MCF 10A (cell line): ENCODE measurements at regions not wholly inside any gene's neighbourhood (a gene's known extent, or its start where the extent isn't known, plus 50 kb on each side); places are given as distances from the start of the nearest gene placed in this dataset.

ENCODE experiments used
- BruUV-seq: library from RNA; stranded (reverse); fragments of 400-500 nt; replicated peaks from 2 replicates; lab custom pipeline; 2021; lab: Mats Ljungman, UMichigan
- CTCF ChIA-PET: fragments of 300-600 bp; sonication (Branson Sonifier 250); formaldehyde crosslinking; extraction: SDS; loops from one replicate; lab custom pipeline; 2021; ENCODE audit warnings: antibody characterized with exemption, inconsistent platforms; lab: Yijun Ruan, JAX
- POLR2A ChIA-PET: fragments of 300-600, 350-650 bp; sonication (Branson Sonifier 250); formaldehyde crosslinking; extraction: SDS; loops from one replicate; lab custom pipeline; 2020; ENCODE audit warnings: antibody characterized with exemption, inconsistent platforms; lab: Yijun Ruan, JAX
- DNase-seq: peaks from one replicate; pipeline ENCODE4 v3.0.0-alpha.2; 2018; ENCODE audit not compliant: unreplicated experiment
- H3K27ac Mint-ChIP-seq: one replicate; pipeline ENCODE4 v1.8.0; 2022; ENCODE audit warnings: mild to moderate bottlenecking, low read depth, mixed read lengths; ENCODE audit not compliant: unreplicated experiment
- H3K27me3 Mint-ChIP-seq: one replicate; pipeline ENCODE4 v1.8.0; 2022; ENCODE audit warnings: mixed read lengths; ENCODE audit not compliant: insufficient read depth, unreplicated experiment
- H3K36me3 Mint-ChIP-seq: one replicate; pipeline ENCODE4 v1.8.0; 2022; ENCODE audit warnings: mild to moderate bottlenecking, moderate library complexity, mixed read lengths; ENCODE audit not compliant: insufficient read depth, unreplicated experiment
- H3K4me1 Mint-ChIP-seq: one replicate; pipeline ENCODE4 v1.8.0; 2022; ENCODE audit warnings: mixed read lengths; ENCODE audit not compliant: insufficient read depth, unreplicated experiment
- H3K4me3 Mint-ChIP-seq: one replicate; pipeline ENCODE4 v1.8.0; 2022; ENCODE audit warnings: mild to moderate bottlenecking, moderate library complexity, mixed read lengths; ENCODE audit not compliant: unreplicated experiment
- H3K9me3 Mint-ChIP-seq: one replicate; pipeline ENCODE4 v1.8.0; 2022; ENCODE audit warnings: mixed read lengths; ENCODE audit not compliant: unreplicated experiment
- CTCF ChIP-seq: fragments of 200-600 bp; IDR thresholded peaks from one replicate; pipeline ENCODE4 v1.8.0; 2022; ENCODE audit warnings: antibody characterized with exemption, mild to moderate bottlenecking; ENCODE audit not compliant: unreplicated experiment
- intact Hi-C: fragments of 100-400 bp; cut with micrococcal nuclease; formaldehyde crosslinking; loops from 2 replicates; pipeline ENCODE4 v1.14.1; 2022

GRCh38 chr16:6356911-6357310 lies 975.7 kb upstream of the RBFOX1 start:
- no peak for TF ChIP-seq CTCF
- Mint-ChIP-seq H3K4me3 (no peak overlapping the region), H3K9me3 (peaks cover 35% of the 10 kb centered on the region), H3K27me3 (no peaks in the 10 kb centered on the region), H3K36me3 (no peaks in the 10 kb centered on the region), H3K4me1 (no peaks in the 10 kb centered on the region), H3K27ac (no peak overlapping the region)
- intact Hi-C loops = no loop called here
- DNase-seq = no peak
- no TSS peak for BruUV-seq
- ChIA-PET CTCF (no interaction called here), POLR2A (no interaction called here)

GRCh38 chr16:6349725-6350124 lies 982.9 kb upstream of the RBFOX1 start:
- ChIA-PET POLR2A (no interaction called here), CTCF (no interaction called here)
- no peak for DNase-seq
- TF ChIP-seq CTCF = no peak
- intact Hi-C loops = no loop called here
- H3K9me3 Mint-ChIP-seq = peaks cover 38% of the 10 kb centered on the region
- H3K4me3 Mint-ChIP-seq = no peak overlapping the region
- H3K27ac Mint-ChIP-seq = no peak overlapping the region
- no peaks in the 10 kb centered on the region for H3K4me1 Mint-ChIP-seq
- H3K27me3 Mint-ChIP-seq = no peaks in the 10 kb centered on the region
- no peaks in the 10 kb centered on the region for H3K36me3 Mint-ChIP-seq
- BruUV-seq = no TSS peak

DNA sequence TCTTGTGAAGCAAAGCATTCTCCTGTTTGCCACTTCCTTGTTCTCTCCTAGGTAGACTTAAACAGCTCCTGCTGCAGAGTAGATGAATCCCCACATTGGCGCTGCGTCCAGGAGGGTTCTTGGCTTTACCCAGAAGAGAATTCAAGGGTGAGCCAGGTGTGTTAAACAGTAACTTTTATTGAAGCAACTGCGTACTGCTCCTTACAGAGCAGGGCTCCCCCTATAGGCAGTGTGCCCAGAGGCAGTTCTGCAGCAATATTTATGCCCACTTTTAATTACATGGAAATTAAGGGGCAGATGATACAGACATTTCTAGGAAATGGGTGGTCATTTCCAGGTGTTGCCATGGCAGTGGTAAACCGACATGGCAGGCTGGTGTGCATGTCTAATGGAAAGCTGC lies 987.6 kb upstream of the RBFOX1 start:
- no peak overlapping the region for H3K27ac Mint-ChIP-seq
- no peak for TF ChIP-seq CTCF

GRCh38 chr16:6343157-6343556 lies 989.5 kb upstream of the RBFOX1 start:
- POLR2A ChIA-PET = no interaction called here

More for the DNA sequence above, 987.6 kb upstream of the RBFOX1 start:
- ChIA-PET CTCF (no interaction called here), POLR2A (no interaction called here)
- intact Hi-C loops = no loop called here
- Mint-ChIP-seq H3K4me1 (no peaks in the 10 kb centered on the region), H3K36me3 (no peaks in the 10 kb centered on the region), H3K27me3 (no peaks in the 10 kb centered on the region), H3K4me3 (no peak overlapping the region), H3K9me3 (peaks cover 56% of the 10 kb centered on the region)
- DNase-seq = no peak
- no TSS peak for BruUV-seq

More at GRCh38 chr16:6343157-6343556, 989.5 kb upstream of the RBFOX1 start:
- no peaks in the 10 kb centered on the region for H3K27me3 Mint-ChIP-seq
- H3K9me3 Mint-ChIP-seq = peaks cover 68% of the 10 kb centered on the region
- no peak overlapping the region for H3K27ac Mint-ChIP-seq
- intact Hi-C loops = no loop called here
- TF ChIP-seq CTCF = no peak
- H3K4me1 Mint-ChIP-seq = no peaks in the 10 kb centered on the region
- no peak for DNase-seq
- no peaks in the 10 kb centered on the region for H3K36me3 Mint-ChIP-seq
- BruUV-seq = no TSS peak
- H3K4me3 Mint-ChIP-seq = no peak overlapping the region
- CTCF ChIA-PET = no interaction called here
